Suppressor macrophage (primary cell): ENCODE measurements at regions not wholly inside any gene's neighbourhood (a gene's known extent, or its start where the extent isn't known, plus 50 kb on each side); places are given as distances from the start of the nearest gene placed in this dataset.

Experiments
- DNase-seq, 4 experiments: peaks; one replicate each; pipeline ENCODE4 v3.0.0-alpha.2; 2020 to 2022

- peak in 1 of 4 experiments; percentile 15 for DNase-seq
Observed at GRCh38 chr9:89234205-89235067, 55.8 kb upstream of the SHC3 start.

- DNase-seq: no peak
Observed at GRCh38 chr9:89236955-89237573, 58.4 kb upstream of the SHC3 start.

GRCh38 chr9:89238424-89238823, 59.8 kb upstream of the SHC3 start:
- DNase-seq: no peak

GRCh38 chr9:89243296-89244061, 64.9 kb upstream of the SHC3 start:
- no peak for DNase-seq

- no peak for DNase-seq
Observed at GRCh38 chr9:89246840-89247239, 64.2 kb upstream of the CKS2 start.

- peak in 1 of 4 experiments; percentile 19 for DNase-seq
Observed at GRCh38 chr9:89247431-89248353, 63.3 kb upstream of the CKS2 start.

GRCh38 chr9:89249001-89249400, 62.0 kb upstream of the CKS2 start:
- DNase-seq: no peak

- DNase-seq: no peak
Observed at GRCh38 chr9:89252651-89253267, 58.2 kb upstream of the CKS2 start.

GRCh38 chr9:89254058-89254772, 56.8 kb upstream of the CKS2 start:
- DNase-seq: no peak

- DNase-seq: no peak
Observed at GRCh38 chr9:89254773-89255125, 56.2 kb upstream of the CKS2 start.

GRCh38 chr9:89256225-89256624, 54.8 kb upstream of the CKS2 start:
- DNase-seq: no peak

- DNase-seq: no peak
Observed at GRCh38 chr9:89256642-89257041, 54.4 kb upstream of the CKS2 start.

GRCh38 chr9:89260525-89260924, 50.5 kb upstream of the CKS2 start:
- DNase-seq: no peak
